LNCaP clone FGC (cell line): ENCODE measurements at regions not wholly inside any gene's neighbourhood (a gene's known extent, or its start where the extent isn't known, plus 50 kb on each side); places are given as distances from the start of the nearest gene placed in this dataset.

Experiments used
- DNase-seq: peaks from one replicate; pipeline ENCODE4 v3.0.0-alpha.2; 2011; ENCODE audit warnings: low read depth
- H3K4me3 ChIP-seq: 2 replicates; pipeline ENCODE4 v1.5.1; 2011; ENCODE audit warnings: mild to moderate bottlenecking, low read depth, low read length, control low read depth
- CTCF ChIP-seq: IDR thresholded peaks from 2 replicates; pipeline ENCODE4 v1.5.1; 2012; ENCODE audit warnings: mild to moderate bottlenecking; ENCODE audit not compliant: control insufficient read depth, insufficient read depth; ENCODE audit errors: extremely low read depth

DNA sequence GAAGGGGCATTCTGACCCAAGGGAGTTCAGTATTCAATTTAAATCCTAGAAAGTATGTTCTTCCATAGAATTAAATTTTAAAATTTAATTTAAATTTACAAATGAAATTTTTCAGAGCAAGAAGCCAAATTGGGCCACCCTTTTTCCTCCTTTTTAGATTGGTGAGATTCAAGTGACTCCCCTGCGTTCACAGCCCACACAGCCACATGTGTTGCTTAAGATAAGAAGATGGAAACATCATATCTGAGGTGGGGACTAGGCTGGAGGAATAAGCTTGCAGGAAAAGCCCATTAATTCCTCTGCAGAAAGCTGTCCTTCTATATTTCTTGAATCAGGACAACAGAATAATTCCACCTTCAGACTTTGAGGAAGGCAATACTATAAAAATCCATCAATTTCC is 392.7 kb upstream of the ZNF507 start:
- no peak overlapping the region for H3K4me3 ChIP-seq
- DNase-seq: no peak
- TF ChIP-seq CTCF: no peak

DNA sequence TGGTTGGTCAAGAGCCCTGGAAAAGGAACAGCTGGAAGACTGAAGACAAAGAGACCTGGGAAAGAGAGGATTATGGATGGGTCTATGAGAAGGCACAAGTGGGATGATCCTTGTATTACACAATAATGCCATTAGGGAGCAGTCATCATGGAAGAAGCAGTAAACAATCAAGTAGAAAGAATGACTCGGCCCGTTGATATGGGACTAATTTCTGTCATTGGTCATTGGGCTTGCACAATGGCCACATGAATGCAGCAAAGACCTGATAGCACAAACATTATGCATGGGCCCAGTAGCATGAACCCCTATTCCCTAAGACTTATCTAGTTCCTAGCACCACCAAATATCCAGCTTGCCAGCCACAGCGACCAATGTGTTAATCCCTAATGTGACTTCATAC is 390.3 kb upstream of the ZNF507 start:
- TF ChIP-seq CTCF: no peak
- no peak overlapping the region for H3K4me3 ChIP-seq
- DNase-seq: no peak

- no peak overlapping the region for H3K4me3 ChIP-seq
- DNase-seq: no peak
- no peak for TF ChIP-seq CTCF
Observed at GRCh38 chr19:31955884-31956283, 389.5 kb upstream of the ZNF507 start.

DNA sequence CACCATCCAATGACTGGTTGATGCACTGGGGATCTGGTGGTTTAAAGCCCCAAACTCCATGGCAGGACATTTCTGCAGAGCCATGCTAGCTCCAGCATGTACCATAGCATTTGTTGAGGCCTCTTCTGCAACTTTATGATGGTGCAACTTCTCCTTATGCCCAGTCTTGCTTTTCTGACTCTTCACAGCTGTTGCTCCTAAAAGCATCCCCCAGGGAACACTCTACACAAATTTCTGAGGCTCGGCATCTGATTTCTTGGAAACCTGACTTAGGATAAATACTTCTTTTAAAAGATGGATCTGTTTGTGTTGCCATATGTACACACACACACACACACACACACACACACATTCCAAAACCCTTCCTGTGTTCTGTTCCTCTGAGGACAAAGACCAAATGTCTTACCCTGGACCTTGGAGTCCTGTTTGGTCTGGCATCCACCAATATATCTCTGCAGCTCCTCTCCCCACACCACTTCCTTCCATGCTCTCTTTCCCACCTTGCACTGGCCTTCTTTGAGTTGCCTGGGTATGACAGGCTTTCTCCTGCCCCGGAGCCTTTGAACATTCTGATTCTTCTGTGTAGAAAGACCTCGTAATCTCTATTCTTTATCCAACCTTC is 388.5 kb upstream of the ZNF507 start:
- TF ChIP-seq CTCF: no peak
- no peak for DNase-seq
- H3K4me3 ChIP-seq: no peak overlapping the region

GRCh38 chr19:31957711-31958110 is 387.7 kb upstream of the ZNF507 start:
- H3K4me3 ChIP-seq: no peak overlapping the region
- TF ChIP-seq CTCF: no peak
- no peak for DNase-seq

DNA sequence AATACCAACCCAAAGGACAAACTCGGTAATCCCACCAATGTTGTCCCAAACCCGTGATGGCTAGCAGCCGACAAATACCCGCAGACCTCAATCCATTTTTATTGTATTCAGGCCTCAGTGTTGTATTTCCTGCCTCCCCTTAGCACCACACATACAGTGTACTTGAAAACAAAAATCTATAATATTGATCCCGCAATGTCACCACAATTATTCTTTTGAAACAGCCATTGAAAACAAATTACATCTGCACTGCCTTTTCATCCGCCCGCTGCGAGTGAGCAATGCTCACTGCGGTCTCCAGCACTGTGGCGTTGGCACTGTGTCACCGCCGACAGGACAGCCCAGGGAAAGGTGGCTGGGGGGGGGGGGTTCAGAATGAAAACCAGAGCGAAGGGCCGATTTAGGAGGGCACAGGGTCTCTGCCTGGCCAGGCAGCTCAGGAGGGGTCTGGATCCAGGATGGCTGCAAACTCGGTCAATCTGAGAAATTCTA is 385.8 kb upstream of the ZNF507 start:
- no peak overlapping the region for H3K4me3 ChIP-seq
- TF ChIP-seq CTCF: no peak
- no peak for DNase-seq

DNA sequence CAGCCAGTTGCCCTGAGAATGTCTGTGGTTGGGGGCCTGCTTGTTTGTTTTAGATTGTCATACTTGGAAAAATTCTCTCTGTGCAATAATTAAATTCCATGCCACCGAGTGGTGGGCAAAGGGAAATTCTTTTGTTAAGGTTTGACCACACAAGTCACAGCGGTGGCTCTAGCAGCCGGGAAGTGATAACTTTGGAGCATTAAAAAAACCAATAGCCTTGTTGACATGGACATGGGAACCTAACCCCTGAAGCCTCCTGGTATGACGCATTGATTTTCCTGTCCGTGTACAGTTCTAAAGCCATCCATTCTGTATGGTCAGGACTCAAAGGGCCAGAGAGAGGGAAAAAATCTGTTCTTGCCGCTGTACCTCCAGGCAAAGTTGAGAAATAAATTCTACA is 384.9 kb upstream of the ZNF507 start:
- DNase-seq: no peak
- H3K4me3 ChIP-seq: no peak overlapping the region
- no peak for TF ChIP-seq CTCF
